ENCODE measurements at regions not wholly inside any gene's neighbourhood (a gene's known extent, or its start where the extent isn't known, plus 50 kb on each side); places are given as distances from the start of the nearest gene placed in this dataset.

DNA sequence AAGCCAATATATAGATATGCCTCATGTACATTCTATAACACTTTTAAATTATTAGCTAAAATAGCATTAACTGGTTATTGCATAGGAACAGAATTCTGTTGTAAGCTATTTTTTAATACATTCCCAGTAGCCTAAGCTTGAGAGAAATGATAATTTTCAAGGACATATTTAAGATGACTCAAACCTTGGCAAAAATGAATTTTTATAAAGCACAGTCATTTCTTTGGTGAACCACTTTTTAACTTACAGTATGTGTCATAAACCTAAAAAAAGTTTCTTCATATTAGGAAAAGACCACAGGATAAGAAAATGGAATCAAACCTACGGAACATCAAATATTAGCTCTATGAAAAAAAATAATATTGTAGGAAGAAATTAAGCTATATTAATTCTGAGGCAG is 986.3 kb downstream of the STIM2 start:
- TF ChIP-seq, protein P1, sequence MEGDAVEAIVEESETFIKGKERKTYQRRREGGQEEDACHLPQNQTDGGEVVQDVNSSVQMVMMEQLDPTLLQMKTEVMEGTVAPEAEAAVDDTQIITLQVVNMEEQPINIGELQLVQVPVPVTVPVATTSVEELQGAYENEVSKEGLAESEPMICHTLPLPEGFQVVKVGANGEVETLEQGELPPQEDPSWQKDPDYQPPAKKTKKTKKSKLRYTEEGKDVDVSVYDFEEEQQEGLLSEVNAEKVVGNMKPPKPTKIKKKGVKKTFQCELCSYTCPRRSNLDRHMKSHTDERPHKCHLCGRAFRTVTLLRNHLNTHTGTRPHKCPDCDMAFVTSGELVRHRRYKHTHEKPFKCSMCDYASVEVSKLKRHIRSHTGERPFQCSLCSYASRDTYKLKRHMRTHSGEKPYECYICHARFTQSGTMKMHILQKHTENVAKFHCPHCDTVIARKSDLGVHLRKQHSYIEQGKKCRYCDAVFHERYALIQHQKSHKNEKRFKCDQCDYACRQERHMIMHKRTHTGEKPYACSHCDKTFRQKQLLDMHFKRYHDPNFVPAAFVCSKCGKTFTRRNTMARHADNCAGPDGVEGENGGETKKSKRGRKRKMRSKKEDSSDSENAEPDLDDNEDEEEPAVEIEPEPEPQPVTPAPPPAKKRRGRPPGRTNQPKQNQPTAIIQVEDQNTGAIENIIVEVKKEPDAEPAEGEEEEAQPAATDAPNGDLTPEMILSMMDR (IDR thresholded peaks at IDR 0.05; ENCODE audit: low read depth, low read length, poor library complexity, severe bottlenecking), result no peak
- no peak for TF ChIP-seq EZH2phosphoT487 (IDR thresholded peaks at IDR 0.05; ENCODE audit: borderline replicate concordance, low read length)

Measured in DOHH2 (cell line).